ENCODE measurements at regions not wholly inside any gene's neighbourhood (a gene's known extent, or its start where the extent isn't known, plus 50 kb on each side); places are given as distances from the start of the nearest gene placed in this dataset.

GRCh38 chr9:103702572-103702971, 391.5 kb upstream of the SMC2 start:
- TF ChIP-seq RBFOX2 (IDR thresholded peaks at IDR 0.05; ENCODE audit: low read depth, low read length) (no peak), ZNF140 (CRISPR knock-in tag; IDR thresholded peaks at IDR 0.05) (no peak), ZNF184 (CRISPR knock-in tag; IDR thresholded peaks at IDR 0.05) (no peak), RBM17 (IDR thresholded peaks at IDR 0.05; ENCODE audit: borderline replicate concordance, low read depth, low read length) (no peak), CAMTA2 (CRISPR knock-in tag; conservative IDR thresholded peaks at IDR 0.05) (no peak), ZNF263 (CRISPR knock-in tag; IDR thresholded peaks at IDR 0.05; ENCODE audit: borderline replicate concordance) (no peak), GTF2A2 (tag; IDR thresholded peaks at IDR 0.05) (no peak), SMARCA5 (IDR thresholded peaks at IDR 0.05) (no peak), SREBF1 (IDR thresholded peaks at IDR 0.05; ENCODE audit: borderline replicate concordance, low read depth, low read length) (no peak), TFE3 (CRISPR knock-in tag; IDR thresholded peaks at IDR 0.05) (no peak), TAL1 (IDR thresholded peaks at IDR 0.05) (no peak), ZNF143 (CRISPR knock-in tag; IDR thresholded peaks at IDR 0.05) (no peak), ZKSCAN1 (IDR thresholded peaks at IDR 0.05; ENCODE audit: low read depth, low read length) (no peak), E2F1 (CRISPR knock-in tag; IDR thresholded peaks at IDR 0.05) (no peak), ZNF445 (CRISPR knock-in tag; IDR thresholded peaks at IDR 0.05; ENCODE audit: low read depth) (no peak), UBTF (IDR thresholded peaks at IDR 0.05; ENCODE audit: borderline replicate concordance in 1 of 2, low read depth in 2 of 2, low read length in 2 of 2) (no peak), SAFB (IDR thresholded peaks at IDR 0.05; ENCODE audit: borderline replicate concordance, low read depth, low read length) (no peak)
- ChIA-PET CTCF (ENCODE audit: low intra/inter-chr PET ratio) (no interaction called here), POLR2A (no interaction called here)
- in situ Hi-C loops (cut with MboI): no loop called here
- Histone ChIP-seq H3K4me3 (no peak overlapping the region), H3K4me1 (replicated peaks in 1 of 2; ENCODE audit: control insufficient read depth in 2 of 2, insufficient read depth in 2 of 2, low read length in 2 of 2) (no peaks in the 10 kb centered on the region), H3K9me1 (ENCODE audit: control insufficient read depth, insufficient read depth, low read length) (no peaks in the 10 kb centered on the region), H2AFZ (ENCODE audit: low read depth, low read length) (no peak overlapping the region), H3K9me3 (replicated peaks; ENCODE audit: control insufficient read depth, insufficient read depth, low read depth, low read length) (no peaks in the 10 kb centered on the region), H3K36me3 (ENCODE audit: control insufficient read depth, insufficient read depth, low read length) (no peaks in the 10 kb centered on the region), H3K79me2 (ENCODE audit: control insufficient read depth, insufficient read depth, low read length) (no peaks in the 10 kb centered on the region), H3K27ac (ENCODE audit: extremely low read depth, low read depth, low read length) (no peak overlapping the region), H3K27me3 (ENCODE audit: control insufficient read depth in 2 of 2, insufficient read depth in 2 of 2, low read length in 2 of 2) (no peaks in the 10 kb centered on the region), H4K20me1 (replicated peaks; ENCODE audit: control insufficient read depth, insufficient read depth, low read length) (no peaks in the 10 kb centered on the region), H3K4me2 (ENCODE audit: insufficient read depth, low read length) (no peak overlapping the region), H3K9ac (ENCODE audit: insufficient read depth in 1 of 2, low read depth in 2 of 2, low read length in 2 of 2) (no peak overlapping the region)
- ATAC-seq (no peak), FAIRE-seq (no peak), DNase-seq (ENCODE audit: extremely low read depth in 1 of 4, low spot score in 3 of 4) (no peak)
- intact Hi-C loops (cut with micrococcal nuclease): no loop called here
- no TSS peak for BruUV-seq (replicated peaks)
- WGBS (ENCODE audit: insufficient coverage, low coverage, missing lambda C conversion rate): 1% methylated on average over 4 of the region's 4 CpGs
